ES-I3 (cell line): ENCODE measurements at regions not wholly inside any gene's neighbourhood (a gene's known extent, or its start where the extent isn't known, plus 50 kb on each side); places are given as distances from the start of the nearest gene placed in this dataset.

Source experiments
- H3K36me3 ChIP-seq: 2 replicates; pipeline ENCODE4 v1.6.1; 2013; ENCODE audit warnings: mild to moderate bottlenecking, low read length, control low read depth, moderate library complexity; ENCODE audit not compliant: insufficient read depth
- H3K4me1 ChIP-seq: 2 replicates; pipeline ENCODE4 v1.6.1; 2013; ENCODE audit warnings: mild to moderate bottlenecking, control low read depth, low read length; ENCODE audit not compliant: insufficient read depth
- H3K9ac ChIP-seq: 2 replicates; pipeline ENCODE4 v1.6.1; 2013; ENCODE audit warnings: low read depth, mild to moderate bottlenecking, low read length, moderate library complexity
- H3K9me3 ChIP-seq: 2 replicates; pipeline ENCODE4 v1.6.1; 2013; ENCODE audit warnings: mild to moderate bottlenecking, low read length, moderate library complexity; ENCODE audit not compliant: control insufficient read depth, insufficient read depth

GRCh38 chr1:56151402-56151801 is 428.0 kb downstream of the PLPP3 start:
- H3K9ac ChIP-seq, result no peak overlapping the region
- H3K9me3 ChIP-seq, result no peaks in the 10 kb centered on the region
- no peaks in the 10 kb centered on the region for H3K36me3 ChIP-seq
- H3K4me1 ChIP-seq, result no peaks in the 10 kb centered on the region

DNA sequence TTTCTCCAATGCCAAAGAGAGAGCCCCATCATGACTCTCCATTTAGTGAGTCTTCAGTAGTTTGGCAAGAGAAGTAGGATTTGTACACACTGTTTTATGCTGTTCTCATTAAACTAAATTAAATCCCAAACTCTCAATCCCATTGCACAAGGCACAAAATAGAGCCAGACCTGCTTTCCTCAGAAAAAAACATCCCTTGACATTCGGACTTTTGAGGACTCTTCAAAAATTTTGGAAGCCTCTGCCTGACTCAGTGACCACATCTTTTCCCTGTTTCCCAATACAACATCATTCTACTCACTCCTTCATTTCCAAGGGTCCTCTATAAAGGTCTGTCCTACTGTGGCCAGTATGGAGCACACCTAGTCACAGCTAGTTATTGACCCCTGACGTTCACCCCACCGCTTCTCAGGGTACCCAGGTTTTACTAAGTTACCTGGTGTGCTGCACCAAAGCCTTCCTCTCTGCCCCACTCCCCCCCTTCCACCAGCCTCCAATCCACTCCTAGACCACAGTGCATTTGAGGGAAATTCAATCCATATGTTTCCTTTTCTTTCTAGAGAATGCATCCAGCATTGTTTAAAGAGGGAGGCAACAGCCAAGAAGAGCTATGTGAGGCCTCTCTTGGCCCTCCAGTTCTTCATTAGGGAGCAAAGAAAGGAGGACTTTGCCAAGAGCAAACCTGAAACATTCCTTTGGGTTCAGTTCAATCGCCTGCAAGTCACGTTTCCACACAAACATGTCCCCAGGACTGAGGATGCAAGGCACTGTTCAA is 428.7 kb downstream of the PLPP3 start:
- H3K36me3 ChIP-seq, result no peaks in the 10 kb centered on the region
- H3K9ac ChIP-seq, result no peak overlapping the region
- no peaks in the 10 kb centered on the region for H3K9me3 ChIP-seq
- no peaks in the 10 kb centered on the region for H3K4me1 ChIP-seq

DNA sequence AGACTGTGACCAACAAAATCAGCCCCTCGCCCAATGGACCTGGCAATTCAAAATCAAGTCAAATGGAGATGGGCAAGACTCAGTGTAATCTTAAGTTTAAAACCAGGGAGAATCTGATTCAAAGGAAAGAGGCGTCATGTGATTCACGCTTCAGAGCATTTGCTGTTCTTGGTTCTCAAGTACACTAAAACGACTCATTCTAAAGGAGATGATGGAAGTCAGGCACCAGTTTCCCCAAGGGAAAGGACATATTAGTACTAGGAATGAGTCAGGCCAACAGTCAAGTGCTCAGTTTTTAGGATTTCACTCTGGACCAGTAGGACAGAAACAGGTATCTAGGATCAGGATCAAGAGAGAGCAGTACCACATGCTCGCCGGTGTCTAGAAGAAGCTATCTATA is 429.6 kb downstream of the PLPP3 start:
- H3K9me3 ChIP-seq, result no peaks in the 10 kb centered on the region
- H3K4me1 ChIP-seq, result no peaks in the 10 kb centered on the region
- H3K9ac ChIP-seq, result no peak overlapping the region
- H3K36me3 ChIP-seq, result no peaks in the 10 kb centered on the region

- no peaks in the 10 kb centered on the region for H3K4me1 ChIP-seq
- H3K9ac ChIP-seq, result no peak overlapping the region
- H3K9me3 ChIP-seq, result no peaks in the 10 kb centered on the region
- H3K36me3 ChIP-seq, result no peaks in the 10 kb centered on the region
Observed at GRCh38 chr1:56148326-56149193, 430.8 kb downstream of the PLPP3 start.

DNA sequence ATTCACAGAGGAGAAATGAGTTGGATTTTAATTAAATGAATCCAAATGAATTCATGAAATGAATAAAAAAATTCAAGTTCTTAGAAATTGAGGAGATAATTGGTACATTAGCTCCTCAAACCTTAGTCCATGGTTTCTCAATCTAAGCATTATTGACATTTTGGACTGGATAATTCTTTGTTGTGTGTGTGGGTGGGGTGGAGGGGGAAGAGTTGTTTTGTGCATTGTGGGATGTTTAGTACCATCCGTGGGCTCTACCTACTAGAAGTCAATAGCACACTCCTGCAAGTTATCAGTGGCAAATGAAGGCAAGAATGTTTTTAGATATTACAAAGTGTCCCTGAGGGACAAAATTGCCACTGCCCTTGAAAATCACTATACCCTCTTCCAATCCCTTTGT is 431.9 kb downstream of the PLPP3 start:
- no peaks in the 10 kb centered on the region for H3K36me3 ChIP-seq
- H3K9ac ChIP-seq, result no peak overlapping the region
- H3K9me3 ChIP-seq, result no peaks in the 10 kb centered on the region
- H3K4me1 ChIP-seq, result no peaks in the 10 kb centered on the region

DNA sequence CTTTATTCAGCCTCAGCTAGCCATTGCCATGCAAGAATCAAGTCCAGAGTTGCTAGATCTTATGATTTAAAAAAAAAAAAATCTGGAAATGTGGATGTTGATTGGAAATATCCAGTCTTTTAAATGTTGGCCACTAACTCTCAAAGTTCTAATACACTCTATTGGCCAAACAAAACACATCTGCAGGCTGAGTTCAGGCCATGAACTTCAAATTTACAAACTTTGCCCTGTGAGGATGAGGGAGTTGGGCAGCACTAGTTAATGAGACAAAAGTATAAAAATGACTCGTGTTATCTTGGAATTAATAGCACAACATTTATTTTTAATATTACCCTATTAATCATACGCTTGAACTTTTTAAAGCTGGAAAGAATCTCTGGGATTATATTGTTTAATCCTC is 432.3 kb downstream of the PLPP3 start:
- no peaks in the 10 kb centered on the region for H3K4me1 ChIP-seq
- H3K9me3 ChIP-seq, result no peaks in the 10 kb centered on the region
- no peaks in the 10 kb centered on the region for H3K36me3 ChIP-seq
- H3K9ac ChIP-seq, result no peak overlapping the region

- Histone ChIP-seq H3K9me3 (no peaks in the 10 kb centered on the region), H3K4me1 (no peaks in the 10 kb centered on the region), H3K9ac (no peak overlapping the region), H3K36me3 (no peaks in the 10 kb centered on the region)
Observed at GRCh38 chr1:56146449-56146848, 432.9 kb downstream of the PLPP3 start.

- H3K36me3 ChIP-seq, result no peaks in the 10 kb centered on the region
- H3K9ac ChIP-seq, result no peak overlapping the region
- H3K4me1 ChIP-seq, result no peaks in the 10 kb centered on the region
Observed at GRCh38 chr1:56145581-56145980, 433.8 kb downstream of the PLPP3 start.

DNA sequence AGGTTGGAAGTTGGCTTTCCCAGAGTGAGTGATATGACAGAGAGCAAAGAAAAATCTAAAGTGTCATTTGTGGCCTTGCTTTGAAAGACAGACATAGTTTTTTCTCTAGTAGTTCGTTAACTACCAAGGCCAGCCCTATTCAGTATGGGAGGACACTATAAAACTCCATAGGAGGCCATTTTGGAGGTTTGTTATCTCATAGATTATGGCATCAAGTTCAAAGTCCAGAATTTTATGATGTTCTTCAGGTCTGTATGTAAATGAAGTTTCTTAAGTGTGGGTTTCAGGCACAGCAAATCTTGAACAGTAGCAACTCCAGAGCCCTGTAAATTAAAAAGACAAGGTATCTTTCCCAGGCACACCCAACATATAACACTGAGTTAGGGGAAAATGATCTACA is 437.1 kb downstream of the PLPP3 start:
- Histone ChIP-seq H3K9me3 (no peaks in the 10 kb centered on the region), H3K36me3 (no peaks in the 10 kb centered on the region), H3K9ac (no peak overlapping the region), H3K4me1 (no peaks in the 10 kb centered on the region)

More at GRCh38 chr1:56145581-56145980, 433.8 kb downstream of the PLPP3 start:
- no peaks in the 10 kb centered on the region for H3K9me3 ChIP-seq

DNA sequence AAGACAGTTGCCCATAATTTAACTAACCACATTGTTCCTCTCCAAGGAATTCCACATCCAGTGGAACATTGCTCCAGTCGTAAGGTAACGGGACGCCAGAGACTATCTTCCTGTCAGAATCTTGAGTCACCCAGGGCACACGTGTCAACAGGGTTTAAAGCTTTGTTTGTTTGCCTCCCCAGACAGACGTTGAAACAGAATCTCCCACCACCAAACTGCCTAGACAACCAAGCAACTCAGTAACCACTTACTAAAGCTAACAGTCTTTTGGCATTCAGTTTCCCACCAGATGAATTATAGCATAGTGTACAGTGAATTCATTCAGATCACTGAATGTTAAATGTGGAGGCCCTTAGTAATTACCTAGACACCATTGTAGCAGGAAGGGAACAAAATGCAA is 439.5 kb downstream of the PLPP3 start:
- Histone ChIP-seq H3K9ac (no peak overlapping the region), H3K4me1 (no peaks in the 10 kb centered on the region), H3K36me3 (no peaks in the 10 kb centered on the region), H3K9me3 (no peaks in the 10 kb centered on the region)

- H3K4me1 ChIP-seq, result no peaks in the 10 kb centered on the region
- no peak overlapping the region for H3K9ac ChIP-seq
- no peaks in the 10 kb centered on the region for H3K9me3 ChIP-seq
- no peaks in the 10 kb centered on the region for H3K36me3 ChIP-seq
Observed at GRCh38 chr1:56137521-56138505, 441.6 kb downstream of the PLPP3 start.

DNA sequence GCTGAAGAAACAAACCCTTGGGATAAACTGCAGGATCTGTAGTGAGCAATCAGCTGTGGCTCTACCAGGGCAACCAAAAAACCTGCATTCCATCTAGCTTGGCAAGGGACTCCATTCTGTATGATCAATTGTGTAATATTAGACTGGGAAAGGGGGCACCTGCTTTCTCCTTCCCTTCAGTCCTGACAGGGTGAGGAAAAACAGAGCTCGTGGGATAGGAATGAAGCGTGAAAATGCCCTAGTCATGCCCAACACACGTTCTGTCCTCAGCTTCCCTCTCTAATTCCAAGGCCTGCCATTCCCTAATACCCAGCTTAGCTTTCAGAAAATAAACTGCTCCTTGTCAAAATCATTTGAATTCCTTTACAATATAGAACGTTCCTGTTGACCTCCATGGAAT is 442.3 kb downstream of the PLPP3 start:
- no peaks in the 10 kb centered on the region for H3K36me3 ChIP-seq
- H3K4me1 ChIP-seq, result no peaks in the 10 kb centered on the region
- no peak overlapping the region for H3K9ac ChIP-seq
- no peaks in the 10 kb centered on the region for H3K9me3 ChIP-seq

DNA sequence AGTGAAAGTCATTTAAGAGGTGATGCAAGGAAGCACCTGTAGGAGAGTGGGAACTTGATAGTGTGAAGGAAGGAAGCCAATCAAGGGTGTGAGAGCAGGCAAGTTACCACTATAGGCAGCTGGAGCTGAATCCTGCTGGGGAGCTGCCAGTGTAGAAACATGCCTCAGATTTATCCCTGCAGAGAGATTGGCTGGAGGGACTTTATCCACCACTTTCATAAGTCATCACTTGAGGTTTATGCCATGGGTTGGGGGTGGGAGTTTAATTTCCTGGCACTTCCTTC is 443.6 kb downstream of the PLPP3 start:
- H3K9me3 ChIP-seq, result no peaks in the 10 kb centered on the region
- no peaks in the 10 kb centered on the region for H3K36me3 ChIP-seq
- no peak overlapping the region for H3K9ac ChIP-seq
- no peaks in the 10 kb centered on the region for H3K4me1 ChIP-seq

GRCh38 chr1:56135069-56135863 is 444.1 kb downstream of the PLPP3 start:
- Histone ChIP-seq H3K4me1 (no peaks in the 10 kb centered on the region), H3K9me3 (no peaks in the 10 kb centered on the region), H3K36me3 (no peaks in the 10 kb centered on the region), H3K9ac (no peak overlapping the region)
